ENCODE measurements at regions not wholly inside any gene's neighbourhood (a gene's known extent, or its start where the extent isn't known, plus 50 kb on each side); places are given as distances from the start of the nearest gene placed in this dataset.

DNA sequence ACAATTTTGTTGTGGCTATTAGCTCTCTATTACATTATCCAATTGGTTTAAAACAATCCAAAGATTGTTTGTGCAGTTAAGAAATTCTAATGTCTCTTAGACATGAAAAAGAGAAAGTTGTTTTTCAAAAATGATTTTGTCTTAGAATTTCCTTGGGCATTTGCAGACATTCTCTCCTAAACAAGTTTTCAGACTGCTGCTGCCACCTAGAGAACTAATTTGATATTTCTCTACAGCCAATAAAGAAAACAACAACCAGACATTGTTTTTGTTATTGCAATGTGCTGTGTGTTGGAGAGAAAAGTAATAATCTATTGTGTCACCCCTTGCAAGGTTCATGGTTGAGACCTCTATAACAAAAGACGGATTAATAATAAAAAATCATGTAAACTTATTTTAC lies 119.0 kb upstream of the SYT4 start:
- TF ChIP-seq CTCF (IDR thresholded peaks at IDR 0.05) (no peak), POLR2AphosphoS5 (IDR thresholded peaks at IDR 0.05) (no peak)

All from transverse colon (tissue), 4 donors.